HG03354 (cell line): ENCODE measurements at regions not wholly inside any gene's neighbourhood (a gene's known extent, or its start where the extent isn't known, plus 50 kb on each side); places are given as distances from the start of the nearest gene placed in this dataset.
"Not testable (repeated sequence)": the region's sequence is repeated elsewhere in the genome, so short reads cannot be mapped to it uniquely, and the experiment has no call there.

ENCODE experiments used
- ATAC-seq: cut with Tn5 transposase; IDR thresholded peaks from one replicate; pipeline ENCODE4 v1.9.1; 2021; ENCODE audit warnings: mild to moderate bottlenecking; ENCODE audit not compliant: unreplicated experiment, poor library complexity, severe bottlenecking

- ATAC-seq: no peak
Observed at GRCh38 chr11:71183878-71184277, 68.5 kb downstream of the SHANK2 start.

GRCh38 chr11:71182791-71183677 is 69.3 kb downstream of the SHANK2 start:
- ATAC-seq: no peak

- no peak for ATAC-seq
Observed at GRCh38 chr11:71181566-71181965, 70.8 kb downstream of the SHANK2 start.

GRCh38 chr11:71180694-71181470 is 71.5 kb downstream of the SHANK2 start:
- no peak for ATAC-seq

GRCh38 chr11:71179877-71180605 is 72.3 kb downstream of the SHANK2 start:
- ATAC-seq: no peak

GRCh38 chr11:71178076-71178475 is 74.3 kb downstream of the SHANK2 start:
- no peak for ATAC-seq

GRCh38 chr11:71176812-71177211 is 75.6 kb downstream of the SHANK2 start:
- no peak for ATAC-seq

- ATAC-seq: no peak
Observed at GRCh38 chr11:71173709-71174108, 78.7 kb downstream of the SHANK2 start.

- ATAC-seq: no peak
Observed at GRCh38 chr11:71172680-71173079, 79.7 kb downstream of the SHANK2 start.

- no peak for ATAC-seq
Observed at GRCh38 chr11:71171576-71171975, 80.8 kb downstream of the SHANK2 start.

GRCh38 chr11:71170624-71171423 is 81.6 kb downstream of the SHANK2 start:
- no peak for ATAC-seq

- ATAC-seq: no peak
Observed at GRCh38 chr11:71169313-71169712, 83.1 kb downstream of the SHANK2 start.

GRCh38 chr11:71167814-71168213 is 84.6 kb downstream of the SHANK2 start:
- not testable (repeated sequence) for ATAC-seq

GRCh38 chr11:71165771-71166170 is 86.6 kb downstream of the SHANK2 start:
- ATAC-seq: no peak

- no peak for ATAC-seq
Observed at GRCh38 chr11:71164621-71165020, 87.8 kb downstream of the SHANK2 start.

- no peak for ATAC-seq
Observed at GRCh38 chr11:71164186-71164585, 88.2 kb downstream of the SHANK2 start.

GRCh38 chr11:71163371-71163770 is 89.0 kb downstream of the SHANK2 start:
- no peak for ATAC-seq

GRCh38 chr11:71158936-71159335 is 93.4 kb downstream of the SHANK2 start:
- no peak for ATAC-seq

- ATAC-seq: not testable (repeated sequence)
Observed at GRCh38 chr11:71157676-71158075, 94.7 kb downstream of the SHANK2 start.
